ENCODE measurements at regions not wholly inside any gene's neighbourhood (a gene's known extent, or its start where the extent isn't known, plus 50 kb on each side); places are given as distances from the start of the nearest gene placed in this dataset.

DNA sequence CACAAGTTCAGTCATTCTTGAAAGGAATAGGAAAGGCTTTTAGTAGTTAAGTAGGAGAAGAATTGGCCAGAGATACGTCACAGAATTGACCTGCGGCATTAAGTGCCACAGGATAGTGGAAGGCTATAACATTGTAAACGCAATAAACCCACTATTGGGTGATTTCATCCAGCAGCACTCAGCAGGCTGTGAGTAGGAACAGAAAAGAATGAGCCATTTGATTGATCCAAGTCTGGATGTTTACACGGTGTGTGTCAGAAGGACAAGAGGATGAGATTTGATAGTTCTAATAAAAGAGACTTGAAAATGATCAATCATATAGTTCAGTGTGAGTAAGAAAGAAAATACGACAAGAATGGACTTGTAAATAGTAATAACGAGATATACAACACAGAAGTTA lies 110.0 kb upstream of the MTAP start:
- TF ChIP-seq FOXK2 (IDR thresholded peaks at IDR 0.05), result no peak
- TF ChIP-seq LEF1 (IDR thresholded peaks at IDR 0.05; ENCODE audit: borderline replicate concordance), result no peak
- no peak for TF ChIP-seq ZNF384 (IDR thresholded peaks at IDR 0.05)

Measured in HEK293T (cell line).